Stimulated activated CD4-positive, alpha-beta T cell treated with anti-CD3 and anti-CD28 coated beads, Interleukin-2, amount 100 ng/mL, for 24 hours (primary cell): ENCODE measurements at regions not wholly inside any gene's neighbourhood (a gene's known extent, or its start where the extent isn't known, plus 50 kb on each side); places are given as distances from the start of the nearest gene placed in this dataset.
"Not testable (repeated sequence)": the region's sequence is repeated elsewhere in the genome, so short reads cannot be mapped to it uniquely, and the experiment has no call there.

Experiments used
- DNase-seq, 2 donors: peaks; one replicate each; pipeline ENCODE4 v3.0.0-alpha.2; 2020

- no peak for DNase-seq
These were observed 144.3 kb downstream of the FCRL5 start for GRCh38 chr1:157407917-157408525.

GRCh38 chr1:157407367-157407766, 144.9 kb downstream of the FCRL5 start:
- no peak for DNase-seq

GRCh38 chr1:157405662-157406061, 146.7 kb downstream of the FCRL5 start:
- no peak for DNase-seq

- no peak for DNase-seq
These were observed 147.7 kb downstream of the FCRL5 start for GRCh38 chr1:157404614-157405013.

- no peak for DNase-seq
These were observed 148.2 kb downstream of the FCRL5 start for GRCh38 chr1:157404063-157404501.

GRCh38 chr1:157403608-157404007, 148.7 kb downstream of the FCRL5 start:
- no peak for DNase-seq

DNA sequence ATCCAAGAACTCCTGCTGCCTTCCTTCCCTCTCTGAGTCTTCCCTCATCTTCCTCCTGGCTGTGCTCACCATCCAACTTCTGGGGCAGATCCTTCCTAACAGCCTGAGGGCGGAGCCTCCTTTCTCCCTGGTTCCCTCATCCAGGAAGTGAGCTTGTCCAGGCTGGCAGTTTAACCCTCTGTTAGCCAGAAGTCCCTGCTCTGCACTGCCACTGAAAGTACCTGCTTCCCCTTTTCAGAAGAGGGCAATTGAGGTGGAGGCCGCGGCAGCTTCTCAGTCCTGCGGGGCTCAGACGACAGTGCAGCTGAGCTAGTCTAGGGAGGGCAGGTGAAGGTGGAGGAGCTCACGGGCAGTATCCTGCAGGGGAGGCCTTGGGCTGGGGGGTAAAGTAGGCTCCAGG, 149.1 kb downstream of the FCRL5 start:
- DNase-seq = no peak

GRCh38 chr1:157400766-157401165, 151.5 kb downstream of the FCRL5 start:
- DNase-seq = no peak

GRCh38 chr1:157399984-157400382, 152.3 kb downstream of the FCRL5 start:
- DNase-seq = no peak

DNA sequence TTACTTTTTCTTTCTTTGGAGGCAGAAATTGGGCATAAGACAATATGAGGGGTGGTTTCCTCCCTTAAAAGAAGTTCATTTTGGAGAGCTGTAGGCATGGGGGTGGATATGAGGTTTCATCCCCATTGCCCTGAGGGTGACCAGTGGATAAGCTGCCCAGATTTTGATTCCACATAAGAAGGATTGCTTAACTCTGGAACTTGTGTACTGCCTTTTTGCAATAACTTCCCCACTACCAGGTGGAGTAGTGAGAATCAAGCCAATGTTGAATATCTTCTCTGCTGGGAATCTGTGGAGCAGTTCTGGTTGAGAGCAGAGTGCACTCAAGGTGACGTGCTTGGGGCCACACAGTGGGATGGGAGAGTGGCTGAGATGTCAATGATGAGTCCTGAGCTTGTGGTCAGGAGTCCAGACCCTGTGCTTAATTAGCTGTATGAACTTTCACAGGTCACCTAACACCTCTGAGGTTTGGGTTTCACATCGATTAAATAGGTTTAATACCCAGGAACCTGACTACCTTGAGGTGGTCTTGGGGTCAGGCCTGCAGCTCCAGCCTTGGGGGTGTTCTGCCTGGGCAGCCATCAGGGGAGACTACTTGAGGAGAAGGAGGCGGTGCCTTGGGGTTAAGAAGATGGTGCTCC, 152.9 kb downstream of the FCRL5 start:
- DNase-seq = no peak

GRCh38 chr1:157390651-157391050, 161.7 kb downstream of the FCRL5 start:
- no peak for DNase-seq

GRCh38 chr1:157388057-157388456, 164.3 kb downstream of the FCRL5 start:
- no peak for DNase-seq

GRCh38 chr1:157384258-157384657, 168.1 kb downstream of the FCRL5 start:
- DNase-seq = no peak

DNA sequence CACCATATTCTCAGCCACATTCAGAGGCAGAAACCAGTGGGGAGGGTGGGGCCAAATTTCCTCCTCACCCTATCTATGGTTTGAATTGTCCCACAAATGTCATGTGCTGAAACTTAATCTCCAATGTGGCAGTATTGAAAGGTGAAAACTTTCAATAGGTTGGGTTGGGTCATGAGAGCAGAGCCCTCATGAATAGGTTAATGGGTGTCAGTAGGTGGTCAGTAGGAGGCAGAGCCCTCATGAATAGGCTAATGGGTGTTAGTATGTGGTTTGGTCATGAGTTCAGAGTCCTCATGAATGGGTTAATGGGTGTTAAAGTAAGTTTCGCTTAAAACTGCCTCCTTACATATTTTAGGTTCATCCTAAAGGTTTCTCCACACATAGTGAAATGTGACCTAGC, 170.0 kb downstream of the FCRL5 start:
- DNase-seq = no peak

- DNase-seq = no peak
These were observed 171.8 kb downstream of the FCRL5 start for GRCh38 chr1:157380523-157380922.

GRCh38 chr1:157377280-157377713, 175.0 kb downstream of the FCRL5 start:
- DNase-seq = peak in 1 of 2 donors; percentile 37

- no peak for DNase-seq
These were observed 175.6 kb downstream of the FCRL5 start for GRCh38 chr1:157376681-157377080.

- not testable (repeated sequence) for DNase-seq
These were observed 180.0 kb downstream of the FCRL5 start for GRCh38 chr1:157372311-157372710.

DNA sequence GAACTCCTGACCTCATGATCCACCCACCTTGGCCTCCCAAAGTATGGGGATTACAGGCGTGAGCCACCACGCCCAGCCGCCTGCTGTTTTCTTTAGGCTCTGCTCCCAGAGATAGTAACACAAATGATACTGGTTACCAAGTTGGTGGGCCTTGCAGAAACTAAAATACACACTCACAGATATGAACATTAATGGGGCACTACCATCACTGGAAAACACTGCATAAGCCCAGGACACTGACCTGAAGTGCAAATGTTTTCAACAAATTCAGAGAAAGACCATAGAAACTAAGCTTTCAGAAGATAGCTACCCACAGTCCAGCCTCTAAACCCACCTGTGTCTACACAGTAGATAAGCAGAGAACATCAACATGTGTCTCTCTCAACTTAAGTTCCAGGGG, 180.5 kb downstream of the FCRL5 start:
- DNase-seq = no peak

DNA sequence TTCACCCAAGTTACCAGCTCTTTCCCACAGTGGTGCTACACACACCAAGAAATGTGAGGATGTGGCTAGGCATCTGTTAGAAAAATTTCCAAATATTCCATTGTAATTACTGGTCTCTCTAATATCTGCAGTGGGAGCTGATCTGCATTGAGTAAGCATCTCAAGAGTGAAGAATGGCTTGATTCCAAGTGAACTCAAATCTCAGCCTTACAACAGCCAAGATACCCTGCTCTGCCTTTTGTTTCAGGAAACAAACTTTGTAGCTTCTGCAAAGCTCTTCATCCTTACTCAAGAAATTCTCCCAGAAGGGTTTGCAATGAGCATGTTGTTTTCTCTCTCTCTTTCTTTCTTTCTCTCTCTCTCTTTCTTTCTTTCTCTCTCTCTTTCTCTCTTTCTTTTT, 181.1 kb downstream of the FCRL5 start:
- no peak for DNase-seq

DNA sequence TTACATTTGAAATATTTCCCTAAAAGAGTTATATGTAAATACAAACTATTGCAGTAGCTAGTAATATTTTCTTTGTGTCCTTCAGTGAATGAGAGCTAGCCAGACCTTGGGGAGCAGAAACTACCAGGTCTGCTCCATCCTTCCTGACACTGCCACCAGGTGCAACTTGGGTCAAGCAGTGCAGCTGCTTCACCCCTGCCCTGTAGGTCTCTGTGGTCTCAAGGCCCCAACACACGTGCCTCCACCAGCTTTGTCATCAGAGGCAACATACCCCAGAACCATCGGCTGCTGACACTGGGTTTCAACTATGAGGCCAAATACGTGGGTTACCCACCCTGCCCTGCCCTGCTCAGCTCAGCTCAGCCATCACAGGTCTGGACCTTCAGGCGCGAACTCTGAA, 181.6 kb downstream of the FCRL5 start:
- DNase-seq = no peak

DNA sequence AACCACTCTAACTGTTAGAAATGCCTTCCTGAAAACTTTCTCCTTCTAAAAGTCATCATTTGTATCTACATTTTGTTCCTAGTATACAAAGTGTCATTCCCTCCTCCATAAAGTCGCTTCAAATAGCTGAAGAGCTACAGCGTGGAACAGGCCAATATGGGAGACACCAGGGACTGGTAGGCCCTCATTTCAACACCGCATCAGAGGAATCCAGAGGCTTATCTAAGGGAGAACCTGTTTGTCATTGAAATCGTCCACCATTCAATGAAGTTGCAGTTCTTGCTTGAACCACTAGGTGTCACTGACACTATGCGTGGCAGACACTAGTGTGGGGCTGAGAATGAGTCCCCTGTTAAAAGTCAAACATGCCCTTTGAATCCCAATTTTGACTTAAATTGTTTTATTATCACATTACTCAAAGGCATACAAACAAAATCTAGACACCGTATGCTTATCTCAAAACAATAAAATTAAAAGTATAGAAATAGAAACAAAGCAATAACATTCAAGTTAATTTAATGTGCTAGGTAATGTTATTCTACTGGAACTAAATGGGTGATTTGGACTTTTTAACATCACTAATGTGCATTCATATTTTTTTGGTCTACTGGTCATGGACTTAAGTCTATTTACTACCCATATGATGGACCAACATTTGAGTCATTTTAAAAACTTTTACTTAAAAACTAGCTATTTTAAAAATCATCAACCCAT, 182.3 kb downstream of the FCRL5 start:
- peak; percentile 16 to 42 for DNase-seq

- DNase-seq = not testable (repeated sequence)
These were observed 183.4 kb downstream of the FCRL5 start for GRCh38 chr1:157368941-157369340.

DNA sequence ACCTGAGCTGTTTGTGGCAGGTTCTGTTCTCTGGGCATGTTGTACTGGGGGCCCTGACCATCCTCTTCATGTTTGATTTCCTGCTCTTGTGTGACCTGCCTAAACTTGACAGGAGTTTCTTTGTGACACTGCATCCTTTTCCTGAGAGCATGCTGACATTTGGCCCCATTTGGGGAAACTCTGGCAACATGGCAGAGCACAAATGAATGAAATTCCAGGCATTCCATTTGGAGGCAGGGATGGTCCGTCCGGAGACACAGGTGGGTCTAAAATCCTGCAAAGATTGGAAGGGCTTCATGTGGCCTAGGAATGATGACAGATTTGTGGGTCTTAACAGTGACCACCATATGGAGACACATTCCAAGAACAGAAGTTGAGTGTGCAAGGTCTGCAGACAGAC, 184.0 kb downstream of the FCRL5 start:
- DNase-seq = no peak
